Bone marrow (tissue), 2 donors: ENCODE measurements at regions not wholly inside any gene's neighbourhood (a gene's known extent, or its start where the extent isn't known, plus 50 kb on each side); places are given as distances from the start of the nearest gene placed in this dataset.

Source experiments
- DNase-seq, 2 donors: peaks; one replicate each; lab custom pipeline; 2025; lab: John Stamatoyannopoulos, UW

DNA sequence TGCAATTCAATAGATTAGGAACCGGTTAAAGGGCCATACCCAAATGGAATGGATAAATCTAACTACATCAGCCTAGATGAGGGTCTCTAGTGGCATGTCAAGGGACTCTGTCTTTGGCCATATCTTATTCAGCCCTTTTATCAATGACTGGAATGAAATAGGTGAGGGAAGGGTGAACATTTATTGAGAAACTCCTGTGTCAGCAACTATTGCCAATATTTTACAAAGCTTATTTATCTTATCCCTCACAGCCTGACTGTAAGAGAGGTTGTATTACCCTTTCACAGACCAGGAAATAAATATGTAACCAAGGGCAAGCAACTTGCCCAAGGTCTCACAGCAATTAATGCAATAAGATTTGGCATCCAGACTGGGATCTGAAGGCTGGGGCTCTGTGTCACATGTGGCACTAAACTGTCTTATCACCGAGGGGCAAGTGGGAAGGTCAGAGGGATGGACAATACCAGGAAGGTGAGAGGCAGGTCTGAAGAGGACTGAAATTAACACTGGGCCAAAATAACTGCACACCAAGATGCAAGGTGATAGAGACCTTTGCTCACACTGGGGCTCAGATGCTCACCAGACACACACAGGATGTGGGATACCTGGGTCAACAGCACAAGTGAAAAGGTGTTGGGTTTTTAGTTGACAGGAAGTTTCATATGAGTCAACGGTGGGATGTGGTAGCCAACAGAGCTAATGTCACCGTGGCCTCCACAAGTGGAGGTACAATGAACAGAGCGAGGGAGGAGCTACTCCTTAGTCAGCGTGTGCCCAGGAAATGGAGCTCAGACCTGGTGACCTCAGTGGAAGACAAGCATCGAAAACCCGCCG lies 261.3 kb downstream of the RPLP1 start:
- DNase-seq, result no peak

DNA sequence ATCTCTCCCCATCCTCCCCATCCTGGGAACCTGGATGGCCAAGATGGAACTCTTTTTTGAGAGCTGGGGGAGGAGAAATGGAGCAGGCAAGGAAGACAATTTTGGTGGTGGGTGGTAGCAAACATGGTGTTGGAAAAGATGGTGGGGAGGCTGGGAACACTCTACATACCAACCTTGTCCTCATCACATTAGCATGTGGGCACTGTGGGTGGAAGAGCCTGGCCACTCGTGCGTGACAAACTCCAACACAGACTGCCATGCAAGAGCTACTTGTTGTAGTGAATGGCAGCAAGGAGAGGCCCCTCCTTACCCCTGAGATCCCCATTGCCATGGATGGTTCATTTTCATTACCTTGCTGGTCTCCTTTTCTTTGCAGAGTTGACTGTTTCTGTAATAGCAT lies 262.6 kb downstream of the RPLP1 start:
- no peak for DNase-seq

DNA sequence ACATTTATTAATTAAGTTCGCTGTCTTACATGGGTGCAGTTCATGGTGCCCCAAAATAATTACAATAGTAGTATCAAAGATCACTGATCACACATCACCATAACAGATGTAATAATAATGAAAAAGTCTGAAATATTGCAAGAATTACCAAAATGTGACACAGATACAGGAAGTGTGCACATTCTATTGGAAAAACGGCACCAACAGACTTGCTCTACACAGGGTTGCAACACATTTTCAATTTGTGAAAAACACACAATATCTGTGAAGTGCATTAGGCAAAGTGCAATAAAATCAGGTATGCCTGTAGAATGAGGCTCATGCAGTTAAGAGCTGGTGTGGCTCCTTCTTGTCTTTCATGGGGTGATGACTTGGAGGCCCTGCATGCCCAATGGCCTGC lies 265.8 kb downstream of the RPLP1 start:
- no peak for DNase-seq

DNA sequence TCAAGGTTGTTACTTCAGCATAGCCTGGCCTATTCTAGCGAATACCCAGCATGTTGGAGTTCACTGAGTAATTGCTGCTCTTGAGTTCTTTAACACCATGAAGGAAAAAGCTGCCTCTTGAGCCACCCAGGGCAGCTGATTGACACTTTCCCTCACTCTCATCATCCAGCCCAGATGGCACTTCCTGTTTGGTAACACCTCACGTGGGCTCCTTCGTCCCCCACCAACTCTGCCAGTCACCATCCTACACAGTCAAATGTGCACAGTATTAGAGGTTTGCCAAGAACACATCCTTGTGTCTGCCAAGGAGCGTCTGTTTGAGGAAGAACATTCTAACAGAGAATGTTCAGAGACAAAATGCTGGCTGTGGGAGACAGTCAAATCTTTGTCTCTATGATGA lies 266.3 kb downstream of the RPLP1 start:
- peak; percentile 8 to 77 for DNase-seq

DNA sequence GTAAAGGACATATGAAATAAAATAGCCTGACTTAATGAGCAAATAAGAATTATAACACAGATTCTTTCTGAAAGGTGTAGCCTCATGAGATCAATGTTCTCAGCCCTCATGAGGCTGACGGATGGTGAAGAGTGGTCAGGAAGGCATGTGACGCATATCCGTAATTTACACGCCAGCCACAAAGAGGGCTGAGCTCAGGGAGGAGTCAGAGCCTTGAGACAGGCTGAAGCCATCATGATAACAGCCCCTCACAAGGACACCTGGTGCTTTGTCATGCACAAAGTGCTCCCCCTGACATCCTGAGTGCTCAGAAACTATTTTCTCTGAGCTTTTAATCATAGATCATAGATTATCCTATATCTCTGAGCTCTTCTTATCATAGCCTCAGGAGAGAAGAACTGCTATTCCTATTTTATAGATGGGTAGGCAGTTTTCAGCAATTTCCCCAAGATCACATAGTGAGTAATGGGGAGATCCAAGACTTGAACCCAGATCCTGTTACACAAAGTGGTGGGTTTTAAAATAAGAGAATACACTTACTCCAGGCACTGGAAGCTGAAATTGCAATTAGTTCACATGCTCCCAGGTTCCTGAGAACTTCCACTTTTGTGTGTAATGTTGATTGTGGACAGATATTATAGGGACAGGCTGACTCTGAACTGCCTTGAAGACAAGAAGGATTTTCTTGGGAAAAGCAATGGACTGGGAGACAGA lies 267.1 kb downstream of the RPLP1 start:
- peak; percentile 9 to 36 for DNase-seq

DNA sequence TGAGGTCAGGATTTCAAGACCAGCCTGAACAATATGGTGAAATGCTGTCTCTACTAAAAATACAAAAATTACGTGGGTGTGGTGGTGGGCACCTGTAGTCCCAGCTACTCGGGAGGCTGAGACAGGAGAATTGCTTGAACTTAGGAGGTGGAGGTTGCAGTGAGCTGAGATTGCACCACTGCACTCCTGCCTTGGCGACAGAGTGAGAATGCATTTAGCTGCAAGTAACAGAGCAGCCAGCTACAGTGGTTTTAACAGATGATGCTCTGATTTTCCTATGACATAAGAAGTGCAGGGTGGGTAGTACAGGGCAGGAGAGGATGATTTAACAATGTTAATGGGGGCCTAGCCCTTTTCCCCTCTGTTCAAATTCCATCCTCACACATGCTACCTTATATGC lies 267.9 kb downstream of the RPLP1 start:
- no peak for DNase-seq

DNA sequence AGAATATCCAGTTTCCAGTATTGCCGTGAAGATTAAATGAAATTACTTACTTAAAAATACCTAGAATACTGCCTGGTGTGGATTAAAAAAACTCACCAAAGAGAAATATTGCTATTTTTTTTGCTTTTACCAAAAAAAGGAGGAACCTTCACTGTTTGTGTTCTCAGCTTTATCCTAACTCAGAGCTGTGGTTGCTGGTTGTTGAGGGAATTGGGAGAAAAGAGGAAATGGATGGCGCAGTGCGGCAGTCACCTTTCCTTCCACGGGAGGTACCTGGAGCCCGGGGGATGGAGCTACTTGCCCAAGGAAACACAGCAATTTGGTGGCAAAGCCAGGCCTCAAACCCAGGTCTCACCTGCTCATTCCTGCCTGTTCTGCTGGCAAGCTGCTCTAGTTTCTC lies 270.3 kb downstream of the RPLP1 start:
- no peak for DNase-seq

DNA sequence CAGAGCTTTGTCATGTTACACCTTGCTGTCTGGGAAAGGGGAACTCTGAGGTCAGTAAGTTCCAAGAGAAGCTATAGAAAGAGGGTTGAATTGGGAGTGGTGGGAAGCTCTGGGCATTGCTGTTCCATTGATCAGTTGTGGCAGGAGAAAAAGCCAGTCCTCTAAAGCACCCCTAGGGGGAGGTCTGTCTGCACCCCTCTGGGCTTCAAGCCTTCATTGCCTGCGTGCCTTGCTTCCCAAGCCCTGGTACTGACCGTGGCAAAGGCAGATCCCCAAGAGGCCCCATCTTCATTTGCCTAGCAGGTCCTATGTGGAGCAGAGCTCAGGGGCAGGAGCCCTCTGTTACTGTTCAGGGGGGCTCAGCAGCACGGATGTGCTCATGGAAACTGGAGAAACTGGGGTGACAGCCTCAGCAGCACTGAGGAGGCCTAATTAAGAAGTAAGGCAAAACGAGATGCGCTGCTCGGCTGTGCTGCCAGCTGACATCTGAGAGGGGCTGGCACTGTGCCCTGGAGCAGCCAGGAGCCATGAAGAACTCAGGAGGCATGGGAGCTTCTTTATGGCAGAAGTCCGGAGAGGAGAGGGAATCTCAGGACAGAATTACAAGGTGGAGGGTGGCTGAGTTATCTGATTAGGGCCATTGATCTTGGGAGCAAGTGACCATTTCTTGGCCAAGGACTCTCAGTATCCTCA lies 270.9 kb downstream of the RPLP1 start:
- DNase-seq, result no peak

DNA sequence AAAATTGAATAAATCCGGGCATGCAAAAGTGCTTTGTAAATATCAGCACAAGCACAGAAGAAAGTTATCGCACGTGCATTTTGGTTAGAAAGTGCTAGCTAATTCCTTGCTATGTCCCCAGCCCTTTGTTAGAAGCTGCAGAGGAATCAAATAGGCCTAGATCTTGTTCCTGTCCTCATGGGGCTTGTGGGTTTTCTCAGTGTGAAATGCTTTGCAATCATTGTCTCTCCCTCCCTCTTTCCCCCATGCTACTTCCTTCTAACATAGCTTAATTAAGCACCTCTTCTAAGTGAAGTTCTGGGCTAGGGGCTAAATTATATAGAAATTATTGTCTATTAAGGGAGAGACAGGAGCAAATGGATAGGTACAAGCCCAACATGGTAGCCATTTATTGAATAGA lies 271.7 kb downstream of the RPLP1 start:
- DNase-seq, result no peak

DNA sequence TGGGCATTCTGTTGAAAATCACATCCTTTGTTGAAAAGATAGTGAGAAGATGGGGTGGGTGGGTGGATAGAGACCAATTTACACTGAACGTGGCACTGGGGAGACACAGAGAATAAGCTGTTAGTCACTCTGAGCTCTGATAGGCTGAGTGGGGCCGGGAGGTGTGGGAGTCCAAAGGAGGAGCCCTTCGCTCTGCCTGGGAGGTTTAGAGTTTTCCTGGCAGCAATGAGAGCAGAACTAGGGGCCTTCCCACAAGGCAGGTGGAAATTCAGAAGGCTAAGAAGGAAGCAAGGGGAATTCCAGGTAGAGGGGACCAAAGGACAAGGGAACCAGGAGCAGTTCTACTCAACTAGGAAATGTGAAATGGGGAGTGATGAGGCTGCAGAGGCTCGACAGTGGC lies 272.7 kb downstream of the RPLP1 start:
- DNase-seq, result no peak

DNA sequence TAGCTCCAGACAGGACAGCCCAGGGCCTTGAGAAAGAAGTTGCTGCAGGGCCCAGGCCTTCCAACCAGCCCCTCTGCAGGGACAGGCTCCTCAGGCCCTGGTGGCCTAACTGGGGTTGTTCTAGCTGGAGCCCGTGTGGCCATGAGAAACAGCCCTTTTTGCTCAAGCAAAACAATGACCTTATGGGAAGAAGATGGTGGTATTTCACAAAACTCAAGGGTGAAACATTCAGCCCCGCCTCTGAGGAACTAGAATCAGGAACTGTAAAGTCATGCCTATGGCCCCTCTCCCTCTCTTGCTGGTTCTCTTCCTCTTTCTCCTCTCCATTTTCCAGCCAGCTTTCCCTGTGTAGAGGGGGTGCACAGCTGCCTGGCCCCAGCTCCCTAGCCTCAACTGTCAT lies 273.3 kb downstream of the RPLP1 start:
- DNase-seq, result peak; percentile 14 to 26

DNA sequence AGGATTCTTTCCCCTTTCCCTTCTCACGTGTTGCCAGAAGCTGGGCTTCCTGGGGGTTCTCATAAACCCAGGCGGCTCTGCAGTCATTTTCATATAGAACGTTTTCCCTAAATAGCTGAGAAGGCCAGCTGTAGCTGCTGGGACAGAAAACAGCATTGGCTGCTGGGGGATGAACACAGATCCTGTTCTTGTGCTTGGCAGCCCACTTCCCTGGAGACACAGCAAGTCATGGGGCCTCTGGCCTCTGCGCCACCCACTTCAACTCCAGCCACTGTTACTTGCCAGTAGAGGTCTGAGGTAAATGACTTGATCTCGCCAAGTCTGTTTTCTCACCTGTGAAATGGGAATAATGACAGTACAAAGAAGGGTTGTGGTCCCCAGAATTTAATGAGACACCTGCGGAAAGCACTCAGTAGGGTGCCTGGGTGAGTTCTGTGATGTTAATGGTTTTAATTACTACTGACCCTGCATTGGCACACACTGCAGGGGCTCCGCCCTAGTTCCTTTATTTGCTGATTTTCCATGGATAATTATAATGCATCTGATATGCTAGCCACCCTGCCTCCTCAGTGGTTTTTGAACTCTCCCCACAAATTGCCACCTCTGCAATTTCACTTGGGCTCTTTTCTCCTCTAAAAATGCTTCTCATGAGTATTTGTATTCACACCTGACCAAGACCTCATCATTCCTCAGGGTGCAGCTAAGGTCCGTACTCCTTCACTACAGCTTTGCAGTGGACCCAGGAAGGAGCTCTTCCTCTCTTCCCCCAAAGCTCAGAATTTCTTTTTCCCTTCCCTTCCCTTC lies 274.7 kb downstream of the RPLP1 start:
- no peak for DNase-seq

DNA sequence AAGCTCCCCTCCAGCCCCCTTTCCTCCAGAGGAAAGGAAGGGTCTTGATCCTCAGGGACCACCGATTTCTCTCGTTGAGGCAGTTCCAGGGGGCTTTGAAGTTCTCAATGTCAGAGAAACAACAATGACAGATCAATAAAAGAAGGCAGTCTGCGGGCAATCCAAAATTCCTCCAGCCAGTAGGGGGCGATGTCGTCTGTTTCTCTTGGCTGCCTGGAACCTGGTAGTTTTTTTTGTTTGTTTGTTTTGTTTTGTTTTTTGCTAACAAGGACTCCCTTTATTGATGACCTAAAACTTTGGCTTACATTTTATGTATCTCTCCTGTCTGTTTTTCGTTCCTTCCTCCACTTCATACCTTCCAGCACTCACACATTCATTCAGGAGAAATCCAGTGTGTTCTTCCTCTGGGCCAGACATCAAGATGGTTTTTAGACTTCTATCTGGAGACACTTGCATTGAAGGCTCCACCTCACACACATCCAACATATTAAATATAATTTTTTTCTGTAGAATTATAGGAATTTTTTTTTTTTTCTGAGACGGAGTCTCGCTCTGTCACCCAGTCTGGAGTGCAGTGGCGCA lies 276.6 kb downstream of the RPLP1 start:
- DNase-seq, result peak; percentile 11 to 23

DNA sequence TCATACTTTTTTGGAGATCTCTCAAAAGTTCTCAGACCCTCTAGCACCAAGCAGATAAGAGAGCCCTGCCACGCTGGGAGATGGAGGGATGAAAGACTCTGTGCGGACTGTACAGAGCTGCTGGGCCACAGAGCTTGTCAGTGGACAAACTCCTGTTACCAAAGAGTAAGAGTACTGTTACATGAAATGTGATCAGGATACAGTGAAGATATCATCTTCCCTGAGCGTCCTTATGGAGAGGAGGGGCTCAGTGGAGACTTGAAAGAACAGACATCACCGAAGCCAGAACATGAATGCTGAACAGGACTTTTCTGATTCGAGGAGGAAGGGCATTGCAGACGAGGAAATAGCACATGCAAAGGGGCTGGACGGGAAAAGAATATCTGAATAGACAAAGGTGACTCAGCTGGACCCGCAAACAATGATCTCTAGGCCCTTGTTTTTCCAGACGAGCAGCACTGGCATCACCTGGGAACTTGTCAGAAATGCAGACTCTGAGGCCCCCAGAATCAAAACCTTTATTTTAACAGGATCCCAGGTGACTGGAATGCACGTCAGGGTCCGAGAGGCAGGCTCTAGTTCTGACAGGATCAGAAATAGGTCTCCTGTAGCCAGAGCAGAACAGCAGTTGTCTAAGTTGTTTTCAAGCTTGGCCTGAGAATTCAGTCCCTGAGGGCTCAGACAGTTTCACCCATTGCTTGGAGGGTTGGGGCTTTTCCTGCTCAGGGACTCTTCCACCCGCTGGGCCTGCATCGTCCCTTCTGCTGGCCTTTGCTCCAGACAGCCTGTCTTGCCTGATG lies 277.9 kb downstream of the RPLP1 start:
- DNase-seq, result no peak

DNA sequence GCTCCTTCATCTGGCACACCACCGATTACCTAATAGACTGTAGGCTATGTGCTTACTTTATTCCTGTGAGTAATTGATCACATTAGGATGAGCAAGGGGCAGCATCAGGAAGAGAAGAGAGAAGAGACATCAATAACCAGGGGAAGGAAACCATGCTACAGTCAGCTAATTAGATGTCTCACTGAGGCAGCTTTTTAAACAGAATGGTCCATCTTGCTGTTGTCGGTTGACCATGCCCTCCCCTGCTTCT lies 278.4 kb downstream of the RPLP1 start:
- DNase-seq, result no peak

DNA sequence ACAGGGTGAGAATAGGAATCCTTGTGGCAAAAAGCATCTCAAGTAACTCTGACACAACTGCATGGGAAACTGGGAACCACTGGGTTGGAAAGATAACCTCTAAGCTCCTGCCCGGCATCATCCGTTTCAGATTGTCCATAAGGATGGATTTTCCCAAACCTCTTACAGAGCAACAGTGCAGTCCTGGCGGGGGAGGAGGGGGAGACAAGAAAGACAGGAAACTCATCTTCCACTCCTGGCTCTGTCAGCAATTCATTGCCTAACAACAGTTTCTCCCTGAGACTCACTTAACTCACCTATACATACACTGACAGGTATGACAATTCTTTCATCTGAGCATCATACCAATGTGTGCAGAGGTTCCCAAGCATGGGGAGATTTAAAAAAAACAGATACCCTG lies 279.0 kb downstream of the RPLP1 start:
- no peak for DNase-seq

DNA sequence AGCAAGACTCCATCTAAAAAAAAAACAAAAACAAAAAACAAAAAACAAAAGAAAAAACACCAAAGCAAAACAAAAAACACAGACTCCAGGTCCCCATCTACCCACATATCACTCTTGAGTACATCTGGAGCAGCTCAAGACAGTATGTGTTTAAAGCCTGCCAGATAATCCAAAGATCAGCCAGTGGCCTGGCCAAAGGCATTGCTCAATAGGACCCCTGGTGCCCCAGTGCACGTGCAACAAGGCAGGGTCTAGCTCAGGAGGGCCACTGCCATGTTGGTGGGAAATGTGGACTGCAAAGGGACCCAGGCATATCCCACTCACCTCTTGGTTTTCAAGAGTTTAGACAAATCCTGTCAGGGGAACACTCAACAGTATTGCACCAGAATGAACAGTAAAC lies 279.5 kb downstream of the RPLP1 start:
- DNase-seq, result no peak

DNA sequence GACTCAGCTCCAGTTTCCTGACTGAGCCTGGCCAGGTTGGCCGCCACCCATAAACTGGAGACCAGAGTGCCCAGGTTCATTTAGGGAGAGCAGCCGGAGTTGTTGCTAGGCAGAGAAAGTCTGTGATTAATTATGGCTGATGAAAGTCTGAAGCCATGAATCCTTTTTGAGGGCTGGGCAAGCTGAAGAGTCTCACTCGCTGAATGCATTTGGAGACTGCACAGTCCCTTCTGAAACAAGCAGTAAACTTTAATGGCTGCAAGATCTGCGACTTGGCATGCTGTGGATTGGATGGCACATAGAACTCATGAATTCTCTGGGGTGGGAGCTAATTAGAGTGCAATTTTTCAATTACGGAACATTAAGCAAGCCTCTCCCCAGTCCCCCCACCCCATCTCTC lies 282.1 kb downstream of the RPLP1 start:
- no peak for DNase-seq

DNA sequence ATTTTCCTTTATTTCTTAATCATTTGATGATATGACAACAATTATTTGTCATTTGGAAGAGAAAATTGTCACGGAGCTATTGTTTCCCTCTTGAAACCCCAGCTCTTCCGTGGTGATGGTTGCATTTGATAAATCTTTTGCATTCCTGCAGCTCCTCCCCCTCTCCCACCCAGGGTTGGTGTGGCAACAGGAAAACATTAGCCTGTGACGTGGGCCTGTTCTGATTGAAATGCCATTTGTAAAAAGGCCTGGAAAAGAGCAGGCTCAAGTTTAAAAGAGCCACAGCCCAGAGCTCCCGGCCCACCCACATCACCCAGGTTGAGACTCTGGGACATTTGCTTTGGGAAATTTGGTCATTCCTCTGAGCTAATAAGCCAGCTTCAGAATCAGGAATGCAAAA lies 282.5 kb downstream of the RPLP1 start:
- no peak for DNase-seq

DNA sequence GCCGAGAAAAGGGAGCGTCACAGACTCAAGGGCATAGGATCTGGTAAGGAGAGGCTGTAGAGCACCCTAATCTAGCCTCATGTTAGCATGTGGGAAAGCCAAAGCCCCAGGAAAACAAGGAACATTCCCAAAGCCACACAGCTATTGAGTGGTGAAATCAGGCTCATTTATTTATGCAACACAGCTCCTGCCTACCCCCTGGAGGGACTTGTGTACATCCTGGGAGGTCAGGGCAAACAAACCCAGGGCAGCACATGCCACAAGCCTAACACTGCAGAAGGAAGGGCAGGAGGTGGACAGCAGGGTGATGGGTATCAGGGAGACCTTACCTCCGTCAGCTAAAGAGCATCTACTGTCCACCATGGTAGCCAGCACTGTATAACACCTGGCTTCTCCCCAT lies 283.5 kb downstream of the RPLP1 start:
- no peak for DNase-seq

DNA sequence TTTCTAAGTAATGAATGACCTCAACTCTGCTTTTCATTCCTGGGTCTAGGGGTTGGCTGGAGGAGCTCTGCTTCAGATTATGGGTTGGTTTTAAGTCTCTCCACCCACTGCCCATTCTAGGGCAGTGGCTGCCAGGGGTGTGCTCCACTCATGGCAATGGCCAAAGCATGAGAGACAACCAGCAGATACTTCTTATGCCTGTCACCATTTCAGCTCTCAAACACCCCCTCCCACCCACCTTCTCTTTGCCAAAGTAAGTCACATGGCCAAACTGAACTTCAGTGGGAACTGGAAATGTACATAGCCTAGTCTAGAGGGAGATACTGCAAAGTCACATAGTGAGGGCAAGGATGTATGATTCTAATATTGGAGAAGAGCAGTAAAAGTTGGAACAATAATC lies 285.3 kb downstream of the RPLP1 start:
- DNase-seq, result no peak
